CD4-positive, alpha-beta T cell treated with Interleukin-4 for 1 hour (primary cell): ENCODE measurements at regions not wholly inside any gene's neighbourhood (a gene's known extent, or its start where the extent isn't known, plus 50 kb on each side); places are given as distances from the start of the nearest gene placed in this dataset.
"Not testable (repeated sequence)": the region's sequence is repeated elsewhere in the genome, so short reads cannot be mapped to it uniquely, and the experiment has no call there.

Experiments
- DNase-seq, 2 donors: peaks; one replicate each; pipeline ENCODE4 v3.0.0-alpha.2; 2020 to 2022

DNA sequence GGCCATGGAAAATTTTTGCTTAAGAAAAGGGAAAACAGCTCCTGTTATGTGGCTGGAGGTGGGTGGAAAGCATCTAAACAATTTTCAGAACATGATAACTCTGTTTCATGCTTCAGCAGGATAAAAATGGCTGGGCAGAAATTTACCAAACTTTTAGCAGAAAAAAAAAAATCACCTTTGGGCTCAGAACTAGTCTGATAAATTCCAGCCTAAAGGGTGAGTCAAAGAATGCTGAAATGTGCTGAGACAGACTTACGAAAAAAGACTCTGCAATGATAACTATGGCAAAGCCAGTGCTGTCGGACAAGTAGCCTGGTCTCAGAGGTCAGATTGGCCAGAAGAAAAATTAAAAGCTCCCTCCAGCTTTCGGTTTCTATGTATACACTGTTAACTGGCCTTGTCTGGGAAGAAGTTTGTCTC lies 123.6 kb downstream of the LRATD1 start:
- DNase-seq = no peak

DNA sequence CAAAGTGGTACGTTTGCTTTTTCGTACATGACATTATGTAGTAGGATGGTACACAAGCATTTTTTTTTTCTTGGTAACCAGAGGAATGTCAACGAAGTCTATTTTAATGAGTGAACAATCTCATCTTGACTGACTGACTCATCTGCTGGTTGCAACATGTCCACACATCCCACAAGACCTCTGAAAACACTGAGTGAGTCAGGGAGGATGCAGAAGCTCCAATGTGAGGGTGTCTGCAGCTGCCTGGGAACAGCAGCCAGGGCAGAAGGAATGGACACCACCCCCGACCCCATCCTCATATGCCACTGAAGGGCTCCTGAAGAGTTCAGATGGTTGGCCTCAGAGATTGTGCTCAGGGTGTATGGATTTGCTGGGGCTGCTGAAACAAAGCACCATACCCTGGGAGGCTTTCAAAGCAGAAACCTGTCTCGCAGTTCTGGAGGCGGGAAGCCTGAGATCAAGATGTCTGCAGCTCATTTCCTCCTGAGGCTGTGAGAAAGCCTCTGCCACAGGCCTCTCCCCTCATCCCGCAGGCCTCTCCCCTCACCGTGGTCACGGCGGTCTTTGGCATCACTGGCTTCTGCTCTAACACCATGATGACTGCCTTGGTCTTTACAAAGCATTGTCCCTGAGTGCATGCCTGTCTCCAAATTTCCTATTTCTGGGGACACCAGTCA lies 124.6 kb downstream of the LRATD1 start:
- no peak for DNase-seq

GRCh38 chr2:14759082-14759481 lies 126.6 kb downstream of the LRATD1 start:
- no peak for DNase-seq

DNA sequence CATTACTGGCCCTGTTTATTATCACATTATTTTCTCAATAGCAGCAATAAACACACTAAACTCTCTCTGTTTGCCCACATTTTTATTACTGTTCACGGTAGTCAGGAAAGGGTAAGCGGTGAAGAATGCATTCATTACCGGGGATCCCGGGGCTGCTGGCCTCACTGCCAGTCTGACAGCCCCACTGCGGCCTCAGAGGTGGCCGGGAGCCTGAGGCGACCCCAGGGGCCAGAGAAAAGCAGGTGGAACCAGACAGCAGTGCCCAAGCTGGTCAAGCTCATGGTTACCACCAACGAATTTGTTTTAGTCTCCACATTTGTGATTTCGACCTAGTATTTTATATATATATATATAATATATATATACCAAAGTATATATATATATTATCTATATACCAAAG lies 127.7 kb downstream of the LRATD1 start:
- DNase-seq = no peak

GRCh38 chr2:14761118-14761517 lies 128.6 kb downstream of the LRATD1 start:
- no peak for DNase-seq

DNA sequence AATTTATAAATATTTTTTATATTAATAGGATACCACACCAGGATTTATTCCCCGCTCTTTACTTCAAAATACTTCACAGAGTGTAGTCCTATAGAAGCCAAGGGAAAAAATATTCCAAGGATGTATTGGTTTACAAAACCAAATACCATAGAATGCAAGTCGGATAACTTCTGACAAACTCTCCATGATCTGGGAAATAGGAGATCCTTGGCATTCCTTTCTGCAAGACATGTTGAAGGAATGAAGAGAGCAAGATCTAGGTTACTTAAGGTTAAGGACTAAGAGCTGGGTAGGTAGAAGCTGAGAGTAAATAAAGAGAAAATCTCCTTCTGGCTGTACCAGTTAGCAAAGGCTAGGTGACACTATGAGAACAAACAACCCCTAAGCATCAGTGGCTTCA lies 141.2 kb downstream of the LRATD1 start:
- DNase-seq = no peak

GRCh38 chr2:14774436-14774968 lies 142.0 kb downstream of the LRATD1 start:
- no peak for DNase-seq

DNA sequence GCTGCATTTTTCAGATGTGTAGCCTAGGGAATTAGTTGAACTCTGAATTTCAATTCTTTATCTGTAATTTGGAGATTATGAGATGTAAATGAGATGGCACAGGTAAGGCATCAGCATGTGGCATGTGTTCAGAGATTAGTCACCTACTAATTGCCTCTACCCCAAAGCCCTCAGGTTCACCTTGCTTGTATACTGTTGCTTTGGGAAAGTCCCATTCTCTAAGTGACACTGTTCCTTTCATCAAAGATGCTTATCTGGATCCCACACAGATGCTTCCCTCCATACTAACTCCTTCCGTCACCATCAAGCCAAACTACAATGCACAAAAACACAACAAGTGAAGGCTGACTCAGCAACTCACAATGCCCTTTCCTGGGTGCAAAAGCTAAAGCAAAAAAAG lies 143.7 kb downstream of the LRATD1 start:
- no peak for DNase-seq

DNA sequence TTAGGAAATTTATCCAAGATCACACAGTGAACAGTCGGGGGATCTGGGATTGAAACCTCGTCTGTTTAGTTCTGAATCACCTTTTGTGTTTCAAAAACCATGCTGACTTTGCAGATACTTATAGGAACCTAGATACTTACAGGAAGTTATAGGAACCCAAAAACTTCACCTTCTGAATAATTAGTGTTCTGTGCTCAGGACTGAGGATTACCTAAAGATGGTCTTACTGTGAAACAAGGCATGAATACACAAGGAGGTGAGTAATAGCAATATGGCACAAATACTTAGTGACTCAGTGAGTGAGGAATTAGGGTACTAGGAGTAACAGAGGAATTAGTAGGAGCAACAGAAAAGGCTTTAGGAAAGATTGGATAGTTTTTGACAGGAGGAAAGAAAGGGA lies 145.5 kb downstream of the LRATD1 start:
- DNase-seq = no peak

- DNase-seq = no peak
Measured at GRCh38 chr2:14779252-14779651, 146.7 kb downstream of the LRATD1 start.

GRCh38 chr2:14781142-14781541 lies 148.6 kb downstream of the LRATD1 start:
- no peak for DNase-seq

GRCh38 chr2:14788814-14789213 lies 156.3 kb downstream of the LRATD1 start:
- not testable (repeated sequence) for DNase-seq

DNA sequence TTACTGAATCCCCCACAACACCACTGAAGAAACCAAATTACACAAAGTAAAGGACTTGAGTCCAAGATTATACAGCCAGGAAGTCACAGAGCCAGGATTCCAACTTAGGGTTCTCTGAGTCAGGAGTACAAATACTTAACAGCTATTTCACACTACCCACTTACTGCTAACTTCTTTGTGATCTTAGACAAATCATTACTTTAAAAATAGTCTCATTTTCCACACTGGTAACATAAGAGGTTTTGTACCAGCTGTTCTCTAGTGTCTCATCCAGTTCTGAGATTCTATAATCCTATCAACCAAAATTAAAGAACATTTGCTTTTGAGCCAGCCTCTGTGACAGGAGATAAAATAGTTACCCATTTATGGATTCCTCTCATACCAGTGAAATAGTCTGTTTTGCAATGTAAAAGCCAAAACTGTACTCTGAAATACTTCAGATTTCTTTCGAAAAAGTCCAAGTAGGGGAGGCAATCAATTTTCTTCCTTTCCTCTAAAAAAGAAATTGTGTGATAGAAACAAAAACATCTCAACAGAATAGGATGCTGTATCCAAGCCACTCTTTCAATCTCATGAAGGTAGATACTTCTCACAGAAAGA lies 157.6 kb downstream of the LRATD1 start:
- no peak for DNase-seq

DNA sequence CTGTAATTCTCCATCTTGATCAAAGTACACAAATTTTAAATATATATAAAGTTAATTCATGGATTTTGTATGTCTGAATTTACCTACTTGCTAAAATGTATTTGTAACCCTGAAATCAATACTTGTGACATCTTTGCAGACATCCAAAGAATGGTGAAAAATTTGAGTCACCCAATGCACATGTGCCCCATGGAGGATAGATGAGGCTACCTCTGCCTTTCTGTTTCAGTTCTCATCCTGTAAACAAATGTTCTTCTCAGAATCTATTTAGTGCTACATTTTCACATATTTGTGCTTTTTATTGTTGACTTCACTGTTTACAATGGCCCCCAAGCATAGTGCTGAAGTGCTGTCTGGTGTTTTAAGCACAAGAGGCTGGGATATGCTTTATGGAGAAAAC lies 171.5 kb downstream of the LRATD1 start:
- DNase-seq = no peak

DNA sequence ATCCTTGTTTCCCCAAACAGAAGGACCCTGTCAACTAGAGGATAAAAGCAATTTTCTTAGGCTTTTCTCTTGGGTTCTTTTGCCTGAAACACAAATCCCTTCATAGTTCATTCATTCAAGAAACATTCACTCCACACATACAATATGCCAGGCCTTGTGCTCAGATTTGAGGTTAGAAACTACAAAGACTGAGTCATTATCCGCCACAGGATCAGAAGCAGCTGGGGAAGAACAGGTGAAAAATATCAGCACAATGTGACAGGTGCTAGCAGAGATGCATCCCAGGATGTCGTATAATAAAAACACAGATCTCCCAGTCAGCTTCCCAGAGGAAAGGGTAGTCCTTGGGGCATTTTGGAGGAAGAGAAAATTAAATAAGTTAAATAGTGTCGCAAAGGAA lies 172.4 kb downstream of the LRATD1 start:
- no peak for DNase-seq

- no peak for DNase-seq
Measured at GRCh38 chr2:14806613-14807012, 174.1 kb downstream of the LRATD1 start.

- DNase-seq = no peak
Measured at GRCh38 chr2:14815201-14815600, 182.7 kb downstream of the LRATD1 start.

GRCh38 chr2:14816069-14817060 lies 183.8 kb downstream of the LRATD1 start:
- no peak for DNase-seq

GRCh38 chr2:14817848-14818247 lies 185.3 kb downstream of the LRATD1 start:
- DNase-seq = no peak

DNA sequence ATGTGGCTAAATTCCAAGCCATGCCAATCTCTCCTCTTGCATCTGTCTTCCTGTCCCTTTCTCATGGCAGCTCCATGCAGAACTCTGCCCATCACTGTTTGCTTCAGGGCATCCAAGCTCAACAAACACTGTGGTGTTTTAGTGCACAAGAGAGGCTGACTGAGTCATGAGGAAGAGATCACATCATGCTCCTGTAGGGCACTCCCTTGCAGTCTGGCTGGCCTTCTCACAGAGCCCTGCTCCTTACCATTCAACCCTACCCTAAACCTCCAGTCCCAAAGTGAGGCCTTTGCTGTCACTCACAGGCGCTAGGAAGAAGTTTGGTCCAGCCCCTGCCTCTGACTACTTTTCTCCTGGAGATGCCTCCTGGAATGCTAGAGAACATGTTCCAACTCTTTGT lies 194.0 kb downstream of the LRATD1 start:
- DNase-seq = no peak

DNA sequence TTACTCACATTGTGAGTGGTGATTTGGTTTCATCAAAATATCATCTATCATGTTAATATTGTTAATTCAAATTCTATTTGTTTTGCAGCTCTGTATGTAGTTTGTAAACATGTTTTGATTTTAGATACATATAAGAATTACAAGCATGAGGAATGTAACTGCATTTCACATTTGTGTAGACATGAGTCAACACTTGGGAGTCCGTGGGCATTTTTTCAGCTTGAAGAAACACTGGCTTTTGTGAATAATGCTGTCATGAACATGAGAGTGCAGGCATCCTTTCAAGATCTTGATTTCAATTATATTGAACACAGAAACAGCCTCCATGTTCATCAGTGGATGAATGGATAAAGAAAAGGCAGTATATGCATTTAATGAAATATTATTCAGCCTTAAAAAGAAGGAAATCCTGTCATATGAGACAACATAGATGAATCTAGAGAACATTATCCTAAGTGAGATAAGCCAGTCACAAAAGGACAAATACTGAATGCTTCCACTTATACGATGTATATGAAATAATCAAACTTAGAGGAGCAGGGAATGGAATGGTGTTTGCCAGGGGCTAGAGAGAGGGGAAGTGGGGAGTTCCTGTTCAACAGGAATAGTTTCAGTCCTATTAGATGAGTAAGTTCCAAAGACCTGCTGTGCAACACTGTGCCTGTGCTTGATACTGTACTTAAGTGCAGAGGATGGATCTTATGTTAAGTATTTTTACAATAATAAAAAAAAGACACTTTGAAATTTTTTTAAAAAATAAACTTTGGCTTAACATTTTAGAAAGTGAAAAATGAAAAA lies 194.9 kb downstream of the LRATD1 start:
- no peak for DNase-seq

DNA sequence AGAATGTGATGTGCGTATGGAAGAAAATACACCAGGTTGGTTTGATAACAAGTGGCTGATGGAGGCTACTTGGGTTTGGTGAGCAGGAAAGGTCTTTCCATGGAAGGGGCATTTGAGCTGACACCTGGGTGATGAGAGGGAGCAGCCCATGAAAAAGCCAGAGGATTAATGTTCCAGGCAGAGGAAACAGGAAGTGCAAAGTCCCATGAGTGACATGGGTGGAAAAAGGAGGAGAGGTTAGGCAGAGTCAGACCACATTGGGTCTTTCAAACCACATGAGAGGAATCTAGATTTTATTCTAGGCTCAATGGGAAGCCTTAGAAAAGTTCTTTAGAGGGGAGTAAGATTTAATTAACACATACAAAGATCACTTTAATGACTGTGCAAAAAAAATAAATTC lies 195.7 kb downstream of the LRATD1 start:
- no peak for DNase-seq

GRCh38 chr2:14828968-14829367 lies 196.5 kb downstream of the LRATD1 start:
- DNase-seq = no peak
